GM06990 (cell line): ENCODE measurements at regions not wholly inside any gene's neighbourhood (a gene's known extent, or its start where the extent isn't known, plus 50 kb on each side); places are given as distances from the start of the nearest gene placed in this dataset.

ENCODE experiments used
- DNase-seq: peaks from one replicate; pipeline ENCODE4 v3.0.0-alpha.2; 2011; ENCODE audit not compliant: insufficient read length; ENCODE audit errors: extremely low read depth
- H3K27me3 ChIP-seq: replicated peaks from 2 replicates; pipeline ENCODE4 v1.6.0; 2011; ENCODE audit warnings: low read length; ENCODE audit not compliant: control insufficient read depth, insufficient read depth
- H3K36me3 ChIP-seq: 2 replicates; pipeline ENCODE4 v1.5.1; 2011; ENCODE audit warnings: low read length; ENCODE audit not compliant: control insufficient read depth, insufficient read depth
- H3K4me3 ChIP-seq: replicated peaks from 2 replicates; pipeline ENCODE4 v1.5.1; 2011; ENCODE audit warnings: low read depth, mild to moderate bottlenecking, control low read depth, low read length
- CTCF ChIP-seq: IDR thresholded peaks from 2 replicates; pipeline ENCODE4 v1.5.1; 2011; ENCODE audit warnings: low read length, control low read depth, mild to moderate bottlenecking, inconsistent platforms; ENCODE audit not compliant: insufficient read depth, poor library complexity, severe bottlenecking

- no peaks in the 10 kb centered on the region for H3K36me3 ChIP-seq
- no peaks in the 10 kb centered on the region for H3K27me3 ChIP-seq
- no peak overlapping the region for H3K4me3 ChIP-seq
- no peak for DNase-seq
- no peak for TF ChIP-seq CTCF
Measured at GRCh38 chr4:112848911-112849310, 200.5 kb upstream of the ANK2 start.

DNA sequence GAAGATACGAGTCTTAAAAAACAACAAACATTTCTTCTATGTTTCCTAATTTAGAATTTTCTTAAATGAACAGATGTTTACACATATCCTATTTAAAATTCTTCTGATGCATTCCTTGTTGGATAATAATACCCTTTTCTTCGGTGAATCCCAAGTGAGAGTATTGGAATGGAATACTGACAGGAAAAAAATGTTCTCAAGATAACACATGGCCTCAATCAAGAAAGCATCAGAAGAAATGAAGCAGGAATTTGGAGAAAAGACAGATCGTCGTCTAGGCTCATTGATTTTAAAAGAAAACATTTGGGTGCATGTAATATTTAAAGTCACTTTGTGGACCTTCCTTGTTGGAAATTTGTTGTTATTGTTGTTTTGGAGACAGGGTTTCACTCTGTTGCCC is 196.9 kb upstream of the ANK2 start:
- Histone ChIP-seq H3K27me3 (no peaks in the 10 kb centered on the region), H3K36me3 (no peaks in the 10 kb centered on the region), H3K4me3 (no peak overlapping the region)
- no peak for DNase-seq
- TF ChIP-seq CTCF = no peak

- peak; percentile 52 for TF ChIP-seq CTCF
- DNase-seq = no peak
- Histone ChIP-seq H3K27me3 (no peaks in the 10 kb centered on the region), H3K36me3 (no peaks in the 10 kb centered on the region), H3K4me3 (no peak overlapping the region)
Measured at GRCh38 chr4:112853662-112854256, 195.7 kb upstream of the ANK2 start.

DNA sequence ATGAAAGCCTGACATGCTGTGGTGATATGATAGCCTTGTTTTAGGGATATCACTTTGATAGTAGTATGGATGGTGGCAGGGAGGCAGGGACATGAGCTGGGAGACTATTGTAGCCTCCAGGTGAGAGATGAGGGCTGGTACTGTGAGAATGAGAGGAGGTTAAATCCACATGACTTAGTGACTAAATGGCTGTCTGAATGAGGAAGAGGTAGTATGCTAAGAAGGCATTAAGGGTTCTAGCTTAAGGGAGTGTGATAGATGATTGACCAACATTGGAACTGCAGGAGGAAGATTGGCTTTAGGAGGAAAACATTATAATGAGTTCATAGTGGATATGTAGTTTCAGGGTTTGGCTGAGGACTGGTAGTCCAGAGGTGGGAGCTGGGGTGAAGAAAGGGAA is 195.0 kb upstream of the ANK2 start:
- Histone ChIP-seq H3K4me3 (no peak overlapping the region), H3K36me3 (no peaks in the 10 kb centered on the region), H3K27me3 (no peaks in the 10 kb centered on the region)
- no peak for DNase-seq
- TF ChIP-seq CTCF = no peak

GRCh38 chr4:112855058-112855457 is 194.4 kb upstream of the ANK2 start:
- Histone ChIP-seq H3K27me3 (no peaks in the 10 kb centered on the region), H3K36me3 (no peaks in the 10 kb centered on the region), H3K4me3 (no peak overlapping the region)
- TF ChIP-seq CTCF = no peak
- DNase-seq = no peak

- no peaks in the 10 kb centered on the region for H3K27me3 ChIP-seq
- DNase-seq = no peak
- no peaks in the 10 kb centered on the region for H3K36me3 ChIP-seq
- H3K4me3 ChIP-seq = no peak overlapping the region
- no peak for TF ChIP-seq CTCF
Measured at GRCh38 chr4:112857461-112857860, 192.0 kb upstream of the ANK2 start.
